HEK293 (cell line): ENCODE measurements at regions not wholly inside any gene's neighbourhood (a gene's known extent, or its start where the extent isn't known, plus 50 kb on each side); places are given as distances from the start of the nearest gene placed in this dataset.

ENCODE experiments used
- CTCF ChIA-PET: fragments of 350-600 bp; formaldehyde crosslinking; extraction: SDS; loops from one replicate; lab custom pipeline; 2021; ENCODE audit warnings: antibody characterized with exemption; lab: Yijun Ruan, JAX
- POLR2A ChIA-PET: fragments of 300-600 bp; formaldehyde crosslinking; extraction: SDS; loops from one replicate; lab custom pipeline; 2020; ENCODE audit warnings: antibody characterized with exemption, inconsistent platforms; lab: Yijun Ruan, JAX
- H3K27ac ChIP-seq: fragments of 200-500 bp; sonication (Bioruptor generic); 2 replicates; pipeline ENCODE4 v1.5.1; 2014; ENCODE audit warnings: low read depth, low read length, control low read depth, inconsistent platforms; ENCODE audit errors: extremely low read depth
- H3K36me3 ChIP-seq, 2 experiments: fragments of 200-500 bp in 1 of 2; sonication (Bioruptor generic) in 1 of 2; 1 replicate in 1 of 2; 2 replicates in 1 of 2; pipeline ENCODE4 v1.5.1; 2014 to 2017; ENCODE audit warnings: inconsistent platforms in 2 of 2, low read length in 2 of 2; ENCODE audit not compliant: control insufficient read depth in 2 of 2, insufficient read depth in 1 of 2
- H3K4me1 ChIP-seq: fragments of 200-500 bp; sonication (Bioruptor generic); 2 replicates; pipeline ENCODE4 v1.5.1; 2014; ENCODE audit warnings: mild to moderate bottlenecking, low read length, inconsistent platforms; ENCODE audit not compliant: control insufficient read depth, insufficient read depth
- H3K4me3 ChIP-seq: 2 replicates; pipeline ENCODE4 v1.5.1; 2011; ENCODE audit warnings: low read depth, mild to moderate bottlenecking, control low read depth, low read length, moderate library complexity
- H3K9me3 ChIP-seq: fragments of 200-500 bp; sonication (Bioruptor generic); 2 replicates; pipeline ENCODE4 v1.5.1; 2014; ENCODE audit warnings: low read depth, low read length, inconsistent platforms; ENCODE audit not compliant: control insufficient read depth, insufficient read depth
- CTCF ChIP-seq: fragments of 450-650 bp; formaldehyde crosslinking; IDR thresholded peaks from 2 replicates; pipeline ENCODE4 v1.5.1; 2016; ENCODE audit warnings: missing biosample characterization, missing genetic modification characterization
- GLI4 ChIP-seq: fragments of 450-650 bp; formaldehyde crosslinking; IDR thresholded peaks from 2 replicates; pipeline ENCODE4 v1.5.1; 2016; ENCODE audit warnings: missing biosample characterization, missing genetic modification characterization
- HOXD13 ChIP-seq: sonication (generic); formaldehyde crosslinking; IDR thresholded peaks from 2 replicates; pipeline ENCODE4 v1.8.0; 2022; ENCODE audit warnings: missing genetic modification reagents, borderline replicate concordance
- MEIS1 ChIP-seq: sonication (generic); formaldehyde crosslinking; IDR thresholded peaks from 2 replicates; pipeline ENCODE4 v1.8.1; 2022; ENCODE audit warnings: missing genetic modification reagents, mild to moderate bottlenecking, borderline replicate concordance
- SCRT2 ChIP-seq: fragments of 450-650 bp; formaldehyde crosslinking; IDR thresholded peaks from 2 replicates; pipeline ENCODE4 v1.5.1; 2016; ENCODE audit warnings: missing biosample characterization, missing genetic modification characterization
- ZBTB20 ChIP-seq: fragments of 450-650 bp; formaldehyde crosslinking; IDR thresholded peaks from 2 replicates; pipeline ENCODE4 v1.5.1; 2016; ENCODE audit warnings: missing biosample characterization, missing genetic modification characterization
- ZBTB8A ChIP-seq: fragments of 450-650 bp; formaldehyde crosslinking; IDR thresholded peaks from 2 replicates; pipeline ENCODE4 v1.5.1; 2016; ENCODE audit warnings: missing biosample characterization, missing genetic modification characterization
- ZNF133 ChIP-seq: fragments of 450-650 bp; formaldehyde crosslinking; IDR thresholded peaks from 2 replicates; pipeline ENCODE4 v1.5.1; 2016; ENCODE audit warnings: missing biosample characterization, missing genetic modification characterization
- ZNF146 ChIP-seq: fragments of 450-650 bp; formaldehyde crosslinking; IDR thresholded peaks from 2 replicates; pipeline ENCODE4 v1.5.1; 2016; ENCODE audit warnings: missing biosample characterization, missing genetic modification characterization
- ZNF155 ChIP-seq: fragments of 450-650 bp; formaldehyde crosslinking; IDR thresholded peaks from 2 replicates; pipeline ENCODE4 v1.5.1; 2016; ENCODE audit warnings: missing biosample characterization, missing genetic modification characterization
- ZNF23 ChIP-seq: fragments of 450-650 bp; formaldehyde crosslinking; IDR thresholded peaks from 2 replicates; pipeline ENCODE4 v1.5.1; 2016; ENCODE audit warnings: missing biosample characterization, missing genetic modification characterization, borderline replicate concordance
- ZNF302 ChIP-seq: fragments of 450-650 bp; formaldehyde crosslinking; IDR thresholded peaks from 2 replicates; pipeline ENCODE4 v1.5.1; 2016; ENCODE audit warnings: missing biosample characterization, missing genetic modification characterization, low read depth
- ZNF350 ChIP-seq: fragments of 450-650 bp; formaldehyde crosslinking; IDR thresholded peaks from 2 replicates; pipeline ENCODE4 v1.5.0; 2017; ENCODE audit warnings: missing biosample characterization, mild to moderate bottlenecking, missing genetic modification characterization
- ZNF354C ChIP-seq: fragments of 450-650 bp; formaldehyde crosslinking; IDR thresholded peaks from 2 replicates; pipeline ENCODE4 v1.5.1; 2016; ENCODE audit warnings: missing biosample characterization, missing genetic modification characterization, low read depth, borderline replicate concordance
- ZNF513 ChIP-seq: fragments of 450-650 bp; IDR thresholded peaks from 2 replicates; pipeline ENCODE4 v1.5.1; 2018; ENCODE audit warnings: missing biosample characterization, missing genetic modification characterization
- ZNF544 ChIP-seq: fragments of 450-650 bp; formaldehyde crosslinking; IDR thresholded peaks from 2 replicates; pipeline ENCODE4 v1.5.0; 2017; ENCODE audit warnings: missing biosample characterization, missing genetic modification characterization
- ZNF549 ChIP-seq: fragments of 450-650 bp; IDR thresholded peaks from 2 replicates; pipeline ENCODE4 v1.5.1; 2018; ENCODE audit warnings: missing biosample characterization, missing genetic modification characterization, mild to moderate bottlenecking, inconsistent platforms, moderate library complexity
- ZNF639 ChIP-seq: fragments of 450-650 bp; formaldehyde crosslinking; IDR thresholded peaks from 2 replicates; pipeline ENCODE4 v1.5.1; 2016; ENCODE audit warnings: missing biosample characterization, missing genetic modification characterization
- ZNF654 ChIP-seq: fragments of 450-650 bp; formaldehyde crosslinking; IDR thresholded peaks from 2 replicates; pipeline ENCODE4 v1.5.1; 2016; ENCODE audit warnings: low read depth, missing biosample characterization, missing genetic modification characterization
- TF ChIP-seq, protein P1 (sequence below): fragments of 450-650 bp; formaldehyde crosslinking; IDR thresholded peaks from 2 replicates; pipeline ENCODE4 v1.5.1; 2016; ENCODE audit warnings: missing biosample characterization, missing genetic modification characterization
- TF ChIP-seq, protein P2 (sequence below): fragments of 450-650 bp; formaldehyde crosslinking; IDR thresholded peaks from 2 replicates; pipeline ENCODE4 v1.5.1; 2016; ENCODE audit warnings: missing biosample characterization, missing genetic modification characterization

DNA sequence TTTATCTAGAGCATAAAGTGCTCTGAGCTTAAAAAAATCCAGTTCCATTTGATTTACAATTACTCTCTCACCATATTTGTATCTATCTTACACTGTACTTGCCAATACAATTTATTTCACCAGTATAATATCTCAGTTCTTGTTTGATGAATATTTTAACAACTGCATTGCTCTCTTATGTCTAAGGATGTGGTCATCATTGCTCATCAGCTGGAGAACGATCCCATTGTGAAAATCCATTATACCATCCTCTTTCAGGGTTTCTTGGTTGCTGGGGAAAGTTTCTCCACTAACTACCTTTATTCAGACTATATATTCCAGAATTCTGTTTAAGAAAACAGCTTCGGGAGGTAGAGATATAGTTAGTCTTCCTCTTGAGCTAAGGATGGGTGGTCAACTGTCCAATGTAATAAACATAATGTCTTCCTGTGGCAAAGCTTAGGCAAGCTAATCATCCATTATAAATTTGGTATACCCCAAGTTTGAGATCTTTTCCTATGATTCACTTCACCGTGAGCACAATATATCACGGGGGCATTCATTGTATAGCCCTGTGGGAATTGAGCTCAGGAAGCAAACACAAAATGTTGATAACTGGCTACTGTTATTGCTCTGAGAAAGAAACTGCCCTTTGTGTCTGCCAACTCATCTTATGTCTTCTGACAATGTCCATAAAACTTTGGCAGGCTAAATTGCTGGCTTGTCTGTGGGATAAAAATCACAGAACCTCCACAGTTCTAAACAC, 2361.9 kb downstream of the ARAP2 start:
- no peaks in the 10 kb centered on the region for H3K9me3 ChIP-seq
- H3K36me3 ChIP-seq, result no peaks in the 10 kb centered on the region
- no peak overlapping the region for H3K4me3 ChIP-seq
- no peak overlapping the region for H3K27ac ChIP-seq
- CTCF ChIA-PET, result interaction anchor here (0.7 kb wide), 1 partner anchor 1373 kb away, joined by 3 read pairs; no protein-coding TSS in a partner anchor
- TF ChIP-seq ZNF654 (tag by site-specific recombination), result no peak
- TF ChIP-seq ZNF513 (tag by site-specific recombination), result no peak
- TF ChIP-seq, protein P1, sequence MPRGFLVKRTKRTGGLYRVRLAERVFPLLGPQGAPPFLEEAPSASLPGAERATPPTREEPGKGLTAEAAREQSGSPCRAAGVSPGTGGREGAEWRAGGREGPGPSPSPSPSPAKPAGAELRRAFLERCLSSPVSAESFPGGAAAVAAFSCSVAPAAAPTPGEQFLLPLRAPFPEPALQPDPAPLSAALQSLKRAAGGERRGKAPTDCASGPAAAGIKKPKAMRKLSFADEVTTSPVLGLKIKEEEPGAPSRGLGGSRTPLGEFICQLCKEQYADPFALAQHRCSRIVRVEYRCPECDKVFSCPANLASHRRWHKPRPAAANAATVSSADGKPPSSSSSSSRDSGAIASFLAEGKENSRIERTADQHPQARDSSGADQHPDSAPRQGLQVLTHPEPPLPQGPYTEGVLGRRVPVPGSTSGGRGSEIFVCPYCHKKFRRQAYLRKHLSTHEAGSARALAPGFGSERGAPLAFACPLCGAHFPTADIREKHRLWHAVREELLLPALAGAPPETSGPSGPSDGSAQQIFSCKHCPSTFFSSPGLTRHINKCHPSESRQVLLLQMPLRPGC (tag by site-specific recombination), result no peak
- TF ChIP-seq ZNF155 (tag by site-specific recombination), result no peak
- no peak for TF ChIP-seq SCRT2 (tag by site-specific recombination)
- TF ChIP-seq GLI4, result no peak
- TF ChIP-seq ZNF133 (tag by site-specific recombination), result no peak
- no peak for TF ChIP-seq MEIS1 (CRISPR knock-in tag)
- no peak for TF ChIP-seq ZNF544 (tag by site-specific recombination)
- TF ChIP-seq ZNF350 (tag by site-specific recombination), result no peak
- TF ChIP-seq HOXD13 (CRISPR knock-in tag), result no peak
- TF ChIP-seq, protein P2, sequence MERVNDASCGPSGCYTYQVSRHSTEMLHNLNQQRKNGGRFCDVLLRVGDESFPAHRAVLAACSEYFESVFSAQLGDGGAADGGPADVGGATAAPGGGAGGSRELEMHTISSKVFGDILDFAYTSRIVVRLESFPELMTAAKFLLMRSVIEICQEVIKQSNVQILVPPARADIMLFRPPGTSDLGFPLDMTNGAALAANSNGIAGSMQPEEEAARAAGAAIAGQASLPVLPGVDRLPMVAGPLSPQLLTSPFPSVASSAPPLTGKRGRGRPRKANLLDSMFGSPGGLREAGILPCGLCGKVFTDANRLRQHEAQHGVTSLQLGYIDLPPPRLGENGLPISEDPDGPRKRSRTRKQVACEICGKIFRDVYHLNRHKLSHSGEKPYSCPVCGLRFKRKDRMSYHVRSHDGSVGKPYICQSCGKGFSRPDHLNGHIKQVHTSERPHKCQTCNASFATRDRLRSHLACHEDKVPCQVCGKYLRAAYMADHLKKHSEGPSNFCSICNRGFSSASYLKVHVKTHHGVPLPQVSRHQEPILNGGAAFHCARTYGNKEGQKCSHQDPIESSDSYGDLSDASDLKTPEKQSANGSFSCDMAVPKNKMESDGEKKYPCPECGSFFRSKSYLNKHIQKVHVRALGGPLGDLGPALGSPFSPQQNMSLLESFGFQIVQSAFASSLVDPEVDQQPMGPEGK (tag by site-specific recombination), result no peak
- POLR2A ChIA-PET, result no interaction called here
- no peaks in the 10 kb centered on the region for H3K4me1 ChIP-seq

DNA sequence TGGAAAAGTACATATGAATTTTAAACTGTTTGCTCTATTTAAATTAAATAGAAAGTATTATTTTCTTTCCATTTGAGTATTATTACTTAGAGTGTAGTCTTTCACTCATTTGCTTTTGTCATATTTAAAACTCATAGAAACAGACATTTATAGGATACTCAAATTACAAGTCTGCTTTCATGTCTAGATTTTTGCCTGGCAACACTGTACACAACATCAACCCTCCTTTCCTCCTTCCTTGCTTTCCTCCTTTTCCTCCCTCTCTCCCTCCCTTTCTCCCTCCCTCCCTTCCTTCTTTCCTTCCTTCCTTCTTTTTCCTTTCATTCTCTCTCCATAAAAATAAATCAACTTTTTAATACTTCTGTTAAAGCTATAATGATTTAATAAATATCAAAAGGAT, 2361.2 kb downstream of the ARAP2 start:
- Histone ChIP-seq H3K9me3 (no peaks in the 10 kb centered on the region), H3K36me3 (no peaks in the 10 kb centered on the region), H3K27ac (no peak overlapping the region)
- ChIA-PET POLR2A (no interaction called here), CTCF (no interaction called here)
- TF ChIP-seq CTCF, result no peak
- TF ChIP-seq, all 188 proteins: peak for 0
- H3K4me3 ChIP-seq, result no peak overlapping the region
- H3K4me1 ChIP-seq, result no peaks in the 10 kb centered on the region

- Histone ChIP-seq H3K36me3 (no peaks in the 10 kb centered on the region), H3K9me3 (no peaks in the 10 kb centered on the region), H3K4me3 (no peak overlapping the region)
- TF ChIP-seq ZNF639 (no peak), ZNF354C (tag by site-specific recombination) (no peak), ZBTB8A (tag by site-specific recombination) (no peak), ZNF302 (no peak), ZBTB20 (tag by site-specific recombination) (no peak), ZNF23 (tag by site-specific recombination) (no peak), ZNF146 (tag by site-specific recombination) (no peak), ZNF549 (tag by site-specific recombination) (no peak)
- TF ChIP-seq, all 188 proteins: peak for 0
- Histone ChIP-seq H3K4me1 (no peaks in the 10 kb centered on the region), H3K27ac (no peak overlapping the region)
- CTCF ChIA-PET, result no interaction called here
- POLR2A ChIA-PET, result no interaction called here
Observed at GRCh38 chr4:33886356-33886755, 2358.0 kb downstream of the ARAP2 start.
